ENCODE measurements at regions not wholly inside any gene's neighbourhood (a gene's known extent, or its start where the extent isn't known, plus 50 kb on each side); places are given as distances from the start of the nearest gene placed in this dataset.

DNA sequence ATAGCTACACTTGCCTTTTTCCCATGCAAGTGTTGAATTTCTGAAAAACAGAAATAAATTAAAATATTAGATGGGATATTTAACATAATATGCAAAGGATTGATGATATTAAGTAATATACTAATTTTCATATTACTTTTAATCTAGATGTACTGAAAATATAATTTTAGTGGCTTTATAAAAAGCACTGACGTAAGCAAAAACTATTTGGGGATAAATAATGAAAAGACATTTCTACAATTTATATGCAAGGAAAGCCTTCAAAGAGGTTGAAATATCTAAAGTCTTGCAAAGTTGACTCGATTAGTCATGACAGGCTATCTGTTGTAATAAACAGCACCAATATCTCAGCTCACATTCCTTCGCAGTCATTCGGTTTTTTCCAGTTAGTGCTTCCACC is 94.9 kb upstream of the ABCB5 start:
- Histone ChIP-seq H3K23me2 (ENCODE audit: insufficient read length, low read depth, low read length, poor library complexity, severe bottlenecking) (no peaks in the 10 kb centered on the region), H2BK20ac (ENCODE audit: low read depth, low read length, poor library complexity, severe bottlenecking) (no peak overlapping the region), H3K9ac (ENCODE audit: extremely low read depth, insufficient read length, low read length) (no peak overlapping the region), H2BK5ac (ENCODE audit: insufficient read length, low read length) (no peak overlapping the region), H3K18ac (ENCODE audit: insufficient read length, low read depth, low read length) (no peak overlapping the region), H3K27me3 (ENCODE audit: insufficient read depth, low read length) (no peaks in the 10 kb centered on the region), H3K79me2 (ENCODE audit: insufficient read depth, low read length) (no peaks in the 10 kb centered on the region), H4K5ac (ENCODE audit: insufficient read length, low read depth, low read length) (no peak overlapping the region), H2AK5ac (ENCODE audit: insufficient read length, low read length) (no peak overlapping the region), H3K14ac (ENCODE audit: insufficient read depth, low read length) (no peak overlapping the region), H3K27ac (ENCODE audit: insufficient read length, low read depth, low read length) (no peak overlapping the region), H3K4me2 (ENCODE audit: insufficient read depth, insufficient read length, low read length) (no peak overlapping the region), H3K9me3 (ENCODE audit: control insufficient read depth, low read depth, low read length) (no peaks in the 10 kb centered on the region), H3K23ac (ENCODE audit: insufficient read length, low read depth, low read length) (no peak overlapping the region), H2BK120ac (ENCODE audit: low read depth, low read length, poor library complexity, severe bottlenecking) (no peak overlapping the region), H3K4ac (ENCODE audit: low read depth, low read length) (no peak overlapping the region), H2BK12ac (ENCODE audit: insufficient read length, low read depth, low read length) (no peak overlapping the region), H3T11ph (ENCODE audit: low read length) (no peak overlapping the region), H4K20me1 (ENCODE audit: control insufficient read depth, insufficient read depth, insufficient read length) (no peaks in the 10 kb centered on the region), H3K56ac (ENCODE audit: insufficient read length, low read depth, low read length) (no peak overlapping the region), H4K91ac (ENCODE audit: insufficient read length, low read depth, low read length) (no peak overlapping the region), H2AFZ (ENCODE audit: low read length) (no peak overlapping the region), H3K4me1 (ENCODE audit: insufficient read depth, low read length) (no peaks in the 10 kb centered on the region), H4K8ac (replicated peaks; ENCODE audit: insufficient read length, low read depth, low read length) (no peak overlapping the region), H2BK15ac (ENCODE audit: low read depth, low read length) (no peak overlapping the region), H3K79me1 (ENCODE audit: insufficient read depth, low read depth, low read length, poor library complexity, severe bottlenecking) (no peaks in the 10 kb centered on the region)
- H3K4me3 Mint-ChIP-seq: no peak overlapping the region
- H3K27me3 Mint-ChIP-seq (ENCODE audit: low read depth): no peaks in the 10 kb centered on the region; the same call in 1 of the 2 replicates
- no peaks in the 10 kb centered on the region for H3K36me3 Mint-ChIP-seq (ENCODE audit: insufficient read depth in 1 of 3, low read depth in 3 of 3)
- H3K9me3 Mint-ChIP-seq: peaks cover 2% of the 10 kb centered on the region in 2 experiments; a peak in 2 of 5 replicates
- TF ChIP-seq CTCF (conservative IDR thresholded peaks at IDR 0.05): no peak
- H3K4me1 Mint-ChIP-seq: no peaks in the 10 kb centered on the region
- no peak overlapping the region for H3K27ac Mint-ChIP-seq
- DNase-seq: no peak
- no CpG with 5 or more reads among the region's 4 CpGs for WGBS (ENCODE audit: extremely low coverage, insufficient read length, low lambda C conversion rate)
